Brain pericyte (primary cell): ENCODE measurements at regions not wholly inside any gene's neighbourhood (a gene's known extent, or its start where the extent isn't known, plus 50 kb on each side); places are given as distances from the start of the nearest gene placed in this dataset.
"Not testable (repeated sequence)": the region's sequence is repeated elsewhere in the genome, so short reads cannot be mapped to it uniquely, and the experiment has no call there.

ENCODE experiments used
- DNase-seq: peaks from one replicate; pipeline ENCODE4 v3.0.0-alpha.2; 2012; ENCODE audit warnings: low read depth, low spot score

- no peak for DNase-seq
Measured at GRCh38 chr2:53035153-53035552, 732.5 kb upstream of the CHAC2 start.

- DNase-seq = no peak
Measured at GRCh38 chr2:53033411-53033810, 734.2 kb upstream of the CHAC2 start.

- no peak for DNase-seq
Measured at GRCh38 chr2:53028746-53029423, 738.7 kb upstream of the CHAC2 start.

GRCh38 chr2:53028225-53028624 is 739.4 kb upstream of the CHAC2 start:
- DNase-seq = no peak

GRCh38 chr2:53022248-53022647 is 745.4 kb upstream of the CHAC2 start:
- not testable (repeated sequence) for DNase-seq

- no peak for DNase-seq
Measured at GRCh38 chr2:53021828-53022227, 745.8 kb upstream of the CHAC2 start.

GRCh38 chr2:53021292-53021691 is 746.3 kb upstream of the CHAC2 start:
- DNase-seq = no peak

- DNase-seq = no peak
Measured at GRCh38 chr2:53018825-53019425, 748.7 kb upstream of the CHAC2 start.

GRCh38 chr2:53006980-53007379 is 760.6 kb upstream of the CHAC2 start:
- no peak for DNase-seq

- DNase-seq = no peak
Measured at GRCh38 chr2:53004413-53004812, 763.2 kb upstream of the CHAC2 start.

- peak; percentile 22 for DNase-seq
Measured at GRCh38 chr2:52995424-52995823, 772.2 kb upstream of the CHAC2 start.

- DNase-seq = no peak
Measured at GRCh38 chr2:52976143-52976949, 791.3 kb upstream of the CHAC2 start.

- DNase-seq = no peak
Measured at GRCh38 chr2:52974127-52974526, 793.5 kb upstream of the CHAC2 start.

GRCh38 chr2:52970642-52971041 is 797.0 kb upstream of the CHAC2 start:
- no peak for DNase-seq

- no peak for DNase-seq
Measured at GRCh38 chr2:52968043-52968442, 799.6 kb upstream of the CHAC2 start.

GRCh38 chr2:52964916-52965530 is 802.6 kb upstream of the CHAC2 start:
- DNase-seq = peak; percentile 5

GRCh38 chr2:52961403-52961802 is 806.2 kb upstream of the CHAC2 start:
- no peak for DNase-seq

GRCh38 chr2:52960881-52961280 is 806.7 kb upstream of the CHAC2 start:
- no peak for DNase-seq

GRCh38 chr2:52959801-52960200 is 807.8 kb upstream of the CHAC2 start:
- no peak for DNase-seq

GRCh38 chr2:52956766-52957165 is 810.8 kb upstream of the CHAC2 start:
- DNase-seq = no peak

GRCh38 chr2:52956118-52956517 is 811.5 kb upstream of the CHAC2 start:
- DNase-seq = no peak

GRCh38 chr2:52955079-52955478 is 812.5 kb upstream of the CHAC2 start:
- DNase-seq = no peak
